ENCODE measurements at regions not wholly inside any gene's neighbourhood (a gene's known extent, or its start where the extent isn't known, plus 50 kb on each side); places are given as distances from the start of the nearest gene placed in this dataset.

- Histone ChIP-seq H3K9me3 (replicated peaks; ENCODE audit: control insufficient read depth, insufficient read depth, low read length) (no peaks in the 10 kb centered on the region), H3K4me1 (ENCODE audit: control insufficient read depth, extremely low read depth, insufficient read depth, low read length) (no peaks in the 10 kb centered on the region), H3K4me2 (ENCODE audit: insufficient read depth, low read length) (no peak overlapping the region), H3K27me3 (ENCODE audit: control insufficient read depth in 2 of 2, insufficient read depth in 2 of 2, low read length in 2 of 2) (no peaks in the 10 kb centered on the region), H3K9me1 (replicated peaks; ENCODE audit: control insufficient read depth, extremely low read depth, insufficient read depth, low read length) (no peaks in the 10 kb centered on the region), H2AFZ (ENCODE audit: low read depth, low read length) (no peak overlapping the region), H3K27ac (ENCODE audit: insufficient read depth, low read depth, low read length) (no peak overlapping the region), H4K20me1 (replicated peaks; ENCODE audit: control insufficient read depth, extremely low read depth, insufficient read depth, low read length) (no peaks in the 10 kb centered on the region), H3K4me3 (replicated peaks in 1 of 3; ENCODE audit: insufficient read depth in 1 of 3, low read depth in 1 of 3, low read length in 3 of 3) (no peak overlapping the region), H3K9ac (replicated peaks; ENCODE audit: extremely low read depth, insufficient read depth, low read length) (no peak overlapping the region), H3K36me3 (ENCODE audit: control insufficient read depth in 2 of 2, extremely low read depth in 1 of 2, insufficient read depth in 2 of 2, low read length in 2 of 2) (no peaks in the 10 kb centered on the region), H3K79me2 (ENCODE audit: control insufficient read depth, insufficient read depth, low read length) (no peaks in the 10 kb centered on the region)
- intact Hi-C loops (cut with micrococcal nuclease) (no loop called here), dilution Hi-C loops (cut with MboI; ENCODE audit: extremely low pct_ligation_motif_present, low sequenced_read_pairs) (no loop called here)
- TF ChIP-seq GATA2 (IDR thresholded peaks at IDR 0.05; ENCODE audit: insufficient read depth, insufficient read length, low read depth, low read length) (no peak), CTCF (IDR thresholded peaks at IDR 0.05; ENCODE audit: extremely low read depth in 1 of 2, insufficient read depth in 1 of 2, low read depth in 1 of 2, low read length in 2 of 2) (no peak), EZH2 (IDR thresholded peaks at IDR 0.05; ENCODE audit: borderline replicate concordance, low read depth, low read length, severe bottlenecking) (no peak), FOS (IDR thresholded peaks at IDR 0.05; ENCODE audit: borderline replicate concordance, insufficient read depth, low read length) (no peak), MYC (IDR thresholded peaks at IDR 0.05; ENCODE audit: low read depth, low read length) (no peak), POLR2A (IDR thresholded peaks at IDR 0.05; ENCODE audit: low read depth, low read length) (no peak), MAX (IDR thresholded peaks at IDR 0.05; ENCODE audit: insufficient read depth, insufficient read length) (no peak), JUN (IDR thresholded peaks at IDR 0.05; ENCODE audit: borderline replicate concordance, insufficient read depth, insufficient read length, low read depth) (no peak), POLR2AphosphoS5 (IDR thresholded peaks at IDR 0.05; ENCODE audit: insufficient read depth, low read depth, low read length) (no peak)
- DNase-seq (ENCODE audit: low read depth, low spot score), result no peak
- BruUV-seq (replicated peaks), result no TSS peak
- CTCF ChIA-PET, result no interaction called here
- POLR2A ChIA-PET, result no interaction called here
- no peak for FAIRE-seq
Observed at GRCh38 chr4:108429662-108430061, 190.7 kb upstream of the RPL34 start.

Measured in endothelial cell of umbilical vein (primary cell).